GM23338 (cell line): ENCODE measurements at regions not wholly inside any gene's neighbourhood (a gene's known extent, or its start where the extent isn't known, plus 50 kb on each side); places are given as distances from the start of the nearest gene placed in this dataset.

Experiments
- ATAC-seq: fragments of 200-7000 bp; cut with Tn5 transposase; 3 replicates; pipeline ENCODE4 v1.9.1; 2020
- DNase-seq: peaks from one replicate; pipeline ENCODE4 v3.0.0-alpha.2; 2015; ENCODE audit warnings: low spot score
- H2AFZ ChIP-seq: fragments of 200-600 bp; sonication (generic); 2 replicates; pipeline ENCODE4 v1.8.0; 2016; ENCODE audit warnings: antibody characterized with exemption, mild to moderate bottlenecking, moderate library complexity
- H3F3A ChIP-seq: fragments of 200-600 bp; sonication (generic); replicated peaks from 2 replicates; pipeline ENCODE4 v1.8.0; 2017; ENCODE audit warnings: antibody characterized with exemption, mixed run types, low read depth
- H3K27ac ChIP-seq: fragments of 200-600 bp; sonication (generic); 2 replicates; pipeline ENCODE4 v1.6.1; 2016; ENCODE audit warnings: low read depth
- H3K27me3 ChIP-seq: fragments of 200-600 bp; sonication (generic); 2 replicates; pipeline ENCODE4 v1.8.0; 2016; ENCODE audit warnings: mild to moderate bottlenecking, mixed run types, moderate library complexity; ENCODE audit not compliant: insufficient read depth
- H3K36me3 ChIP-seq: fragments of 200-600 bp; sonication (generic); 2 replicates; pipeline ENCODE4 v1.8.0; 2016; ENCODE audit warnings: mild to moderate bottlenecking; ENCODE audit not compliant: insufficient read depth
- H3K4me1 ChIP-seq: fragments of 200-600 bp; sonication (generic); 2 replicates; pipeline ENCODE4 v1.8.0; 2016; ENCODE audit warnings: mild to moderate bottlenecking, moderate library complexity; ENCODE audit not compliant: insufficient read depth
- H3K4me2 ChIP-seq: fragments of 200-600 bp; sonication (generic); 2 replicates; pipeline ENCODE4 v1.7.1; 2017; ENCODE audit warnings: mixed run types
- H3K4me3 ChIP-seq: fragments of 200-600 bp; sonication (generic); 2 replicates; pipeline ENCODE4 v1.6.1; 2016; ENCODE audit warnings: mixed run types
- H3K79me2 ChIP-seq: fragments of 200-600 bp; sonication (generic); replicated peaks from 2 replicates; pipeline ENCODE4 v1.8.0; 2017; ENCODE audit warnings: mild to moderate bottlenecking; ENCODE audit not compliant: insufficient read depth
- H3K9me2 ChIP-seq: fragments of 200-600 bp; sonication (generic); 2 replicates; pipeline ENCODE4 v1.8.0; 2017; ENCODE audit not compliant: insufficient read depth
- H4K20me1 ChIP-seq: fragments of 200-600 bp; sonication (generic); replicated peaks from 2 replicates; pipeline ENCODE4 v1.8.0; 2017; ENCODE audit warnings: mild to moderate bottlenecking; ENCODE audit not compliant: insufficient read depth
- H3K27ac Mint-ChIP-seq: 2 replicates; pipeline ENCODE4 v1.8.0; 2020; ENCODE audit warnings: inconsistent platforms, mild to moderate bottlenecking, moderate library complexity, mixed read lengths
- H3K27me3 Mint-ChIP-seq: 3 replicates; pipeline ENCODE4 v1.8.0; 2022; ENCODE audit warnings: low read depth, mild to moderate bottlenecking, moderate library complexity, mixed read lengths, inconsistent platforms; ENCODE audit not compliant: insufficient read depth, poor library complexity
- H3K36me3 Mint-ChIP-seq: 3 replicates; pipeline ENCODE4 v1.8.0; 2021; ENCODE audit warnings: low read depth, mild to moderate bottlenecking, inconsistent platforms, moderate library complexity, mixed read lengths
- H3K4me1 Mint-ChIP-seq: 3 replicates; pipeline ENCODE4 v1.8.0; 2020; ENCODE audit warnings: mild to moderate bottlenecking, inconsistent platforms, mixed read lengths
- H3K4me3 Mint-ChIP-seq: 3 replicates; pipeline ENCODE4 v1.8.0; 2021; ENCODE audit warnings: moderate library complexity, mild to moderate bottlenecking, inconsistent platforms, mixed read lengths
- H3K9me3 Mint-ChIP-seq: 3 replicates; pipeline ENCODE4 v1.8.0; 2020; ENCODE audit warnings: moderate library complexity, mild to moderate bottlenecking, inconsistent platforms, mixed read lengths
- CTCF ChIP-seq, 2 experiments: fragments of 200-600 bp in 1 of 2; sonication (generic) in 1 of 2; conservative IDR thresholded peaks; 2 replicates each; pipeline versions ENCODE4 v1.5.1 to v1.6.1; 2016 to 2017; ENCODE audit warnings: antibody characterized with exemption in 2 of 2, low read depth in 2 of 2, mild to moderate bottlenecking in 2 of 2, moderate library complexity in 1 of 2
- ETS1 ChIP-seq: IDR thresholded peaks from 2 replicates; pipeline ENCODE4 v1.6.1; 2016; ENCODE audit warnings: antibody characterized with exemption
- EZH2phosphoT487 ChIP-seq: fragments of 200-600 bp; sonication (generic); IDR thresholded peaks from one replicate; pipeline ENCODE4 v1.8.1; 2018; ENCODE audit warnings: antibody characterized with exemption; ENCODE audit not compliant: unreplicated experiment
- POLR2AphosphoS5 ChIP-seq: IDR thresholded peaks from 2 replicates; pipeline ENCODE4 v1.6.1; 2016; ENCODE audit warnings: antibody characterized with exemption, low read depth
- REST ChIP-seq: IDR thresholded peaks from one replicate; pipeline ENCODE4 v1.6.1; 2018; ENCODE audit warnings: antibody characterized with exemption; ENCODE audit not compliant: unreplicated experiment
- STAT1 ChIP-seq: IDR thresholded peaks from one replicate; pipeline ENCODE4 v1.6.1; 2016; ENCODE audit warnings: antibody characterized with exemption; ENCODE audit not compliant: unreplicated experiment
- ZNF114 ChIP-seq: fragments of 250-450 bp; sonication (Bioruptor Pico); IDR thresholded peaks from 2 replicates; pipeline ENCODE4 v1.5.0; 2020; ENCODE audit warnings: mild to moderate bottlenecking, moderate library complexity
- ZNF331 ChIP-seq: fragments of 250-450 bp; sonication (Bioruptor Pico); IDR thresholded peaks from 2 replicates; pipeline ENCODE4 v1.5.0; 2020; ENCODE audit warnings: low read depth, mild to moderate bottlenecking, moderate library complexity
- ZNF462 ChIP-seq: fragments of 250-450 bp; sonication (Bioruptor Pico); IDR thresholded peaks from 2 replicates; pipeline ENCODE4 v1.5.0; 2020; ENCODE audit warnings: mild to moderate bottlenecking, moderate library complexity

- peaks cover 11% of the 10 kb centered on the region for H3K9me2 ChIP-seq
- H3K79me2 ChIP-seq, result no peaks in the 10 kb centered on the region
- no peak for DNase-seq
- H3K27me3 ChIP-seq, result no peaks in the 10 kb centered on the region
- no peak overlapping the region for H2AFZ ChIP-seq
- Mint-ChIP-seq H3K36me3 (no peaks in the 10 kb centered on the region), H3K27me3 (peaks cover 8% of the 10 kb centered on the region), H3K4me1 (no peaks in the 10 kb centered on the region), H3K4me3 (no peak overlapping the region), H3K9me3 (no peaks in the 10 kb centered on the region), H3K27ac (no peak overlapping the region)
- peaks cover 14% of the 10 kb centered on the region; the same call in 1 of the 2 replicates for H3K4me1 ChIP-seq
- TF ChIP-seq ZNF462 (CRISPR knock-in tag) (no peak), ETS1 (no peak), EZH2phosphoT487 (no peak)
- no peaks in the 10 kb centered on the region for H3F3A ChIP-seq
- H4K20me1 ChIP-seq, result no peaks in the 10 kb centered on the region
- ATAC-seq, result no peak
- H3K36me3 ChIP-seq, result no peaks in the 10 kb centered on the region
- H3K4me3 ChIP-seq, result no peak overlapping the region
- no peak overlapping the region for H3K27ac ChIP-seq
- H3K4me2 ChIP-seq, result no peak overlapping the region
Measured at GRCh38 chr3:41097896-41098496, 101.3 kb upstream of the CTNNB1 start.

GRCh38 chr3:41101231-41101630 lies 98.1 kb upstream of the CTNNB1 start:
- H4K20me1 ChIP-seq, result no peaks in the 10 kb centered on the region
- no peaks in the 10 kb centered on the region for H3K36me3 ChIP-seq
- Mint-ChIP-seq H3K4me1 (no peaks in the 10 kb centered on the region), H3K4me3 (no peak overlapping the region), H3K36me3 (no peaks in the 10 kb centered on the region), H3K27me3 (peaks cover 3% of the 10 kb centered on the region), H3K27ac (no peak overlapping the region), H3K9me3 (no peaks in the 10 kb centered on the region)
- no peaks in the 10 kb centered on the region for H3K27me3 ChIP-seq
- no peaks in the 10 kb centered on the region for H3F3A ChIP-seq
- peak; percentile 31 for DNase-seq
- H3K9me2 ChIP-seq, result peaks cover 11% of the 10 kb centered on the region; the same call in 1 of the 2 replicates
- H3K79me2 ChIP-seq, result no peaks in the 10 kb centered on the region
- no peak overlapping the region for H2AFZ ChIP-seq
- peaks cover 14% of the 10 kb centered on the region; the same call in 1 of the 2 replicates for H3K4me1 ChIP-seq
- no peak overlapping the region for H3K4me3 ChIP-seq
- ATAC-seq, result peak; percentile 90
- 0 out of 2 replicates have a peak overlapping the region, but pooled peaks have one; percentile 5 for H3K4me2 ChIP-seq
- TF ChIP-seq STAT1 (no peak), POLR2AphosphoS5 (no peak), REST (no peak), ZNF331 (CRISPR knock-in tag) (no peak), ZNF114 (CRISPR knock-in tag) (no peak), CTCF (conservative IDR thresholded peaks at IDR 0.05; ENCODE audit: low read depth in 2 of 2) (0 out of 4 replicates have a peak, but pooled peaks of 1 of the 2 experiments have one; percentile 2)
- no peak overlapping the region for H3K27ac ChIP-seq
